ENCODE measurements at regions not wholly inside any gene's neighbourhood (a gene's known extent, or its start where the extent isn't known, plus 50 kb on each side); places are given as distances from the start of the nearest gene placed in this dataset.
"Not testable (repeated sequence)": the region's sequence is repeated elsewhere in the genome, so short reads cannot be mapped to it uniquely, and the experiment has no call there.

- Histone ChIP-seq H3K27me3 (replicated peaks; ENCODE audit: control insufficient read depth, insufficient read depth, low read length) (no peaks in the 10 kb centered on the region), H3K4me3 (replicated peaks; ENCODE audit: low read depth, low read length) (no peak overlapping the region), H3K36me3 (ENCODE audit: control insufficient read depth, insufficient read depth, low read length) (no peaks in the 10 kb centered on the region)
- no peak for TF ChIP-seq CTCF (IDR thresholded peaks at IDR 0.05; ENCODE audit: insufficient read depth, low read length, poor library complexity, severe bottlenecking)
- DNase-seq (ENCODE audit: extremely low read depth, insufficient read length), result no peak
These were observed 169.8 kb downstream of the SAMD5 start for GRCh38 chr6:147678253-147678652.

GRCh38 chr6:147684906-147685305, 176.4 kb downstream of the SAMD5 start:
- no peak overlapping the region for H3K4me3 ChIP-seq (replicated peaks; ENCODE audit: low read depth, low read length)
- TF ChIP-seq CTCF (IDR thresholded peaks at IDR 0.05; ENCODE audit: insufficient read depth, low read length, poor library complexity, severe bottlenecking), result no peak
- DNase-seq (ENCODE audit: extremely low read depth, insufficient read length), result no peak

GRCh38 chr6:147689398-147689797, 180.9 kb downstream of the SAMD5 start:
- no peak for TF ChIP-seq CTCF (IDR thresholded peaks at IDR 0.05; ENCODE audit: insufficient read depth, low read length, poor library complexity, severe bottlenecking)
- no peak for DNase-seq (ENCODE audit: extremely low read depth, insufficient read length)
- no peak overlapping the region for H3K4me3 ChIP-seq (replicated peaks; ENCODE audit: low read depth, low read length)

More at GRCh38 chr6:147684906-147685305, 176.4 kb downstream of the SAMD5 start:
- H3K27me3 ChIP-seq (replicated peaks; ENCODE audit: control insufficient read depth, insufficient read depth, low read length), result no peaks in the 10 kb centered on the region
- no peaks in the 10 kb centered on the region for H3K36me3 ChIP-seq (ENCODE audit: control insufficient read depth, insufficient read depth, low read length)

GRCh38 chr6:147691446-147691845, 183.0 kb downstream of the SAMD5 start:
- Histone ChIP-seq H3K27me3 (replicated peaks; ENCODE audit: control insufficient read depth, insufficient read depth, low read length) (no peaks in the 10 kb centered on the region), H3K4me3 (replicated peaks; ENCODE audit: low read depth, low read length) (no peak overlapping the region), H3K36me3 (ENCODE audit: control insufficient read depth, insufficient read depth, low read length) (no peaks in the 10 kb centered on the region)
- no peak for TF ChIP-seq CTCF (IDR thresholded peaks at IDR 0.05; ENCODE audit: insufficient read depth, low read length, poor library complexity, severe bottlenecking)
- no peak for DNase-seq (ENCODE audit: extremely low read depth, insufficient read length)

More at GRCh38 chr6:147689398-147689797, 180.9 kb downstream of the SAMD5 start:
- H3K27me3 ChIP-seq (replicated peaks; ENCODE audit: control insufficient read depth, insufficient read depth, low read length), result no peaks in the 10 kb centered on the region
- no peaks in the 10 kb centered on the region for H3K36me3 ChIP-seq (ENCODE audit: control insufficient read depth, insufficient read depth, low read length)

- no peak for TF ChIP-seq CTCF (IDR thresholded peaks at IDR 0.05; ENCODE audit: insufficient read depth, low read length, poor library complexity, severe bottlenecking)
- no peaks in the 10 kb centered on the region for H3K36me3 ChIP-seq (ENCODE audit: control insufficient read depth, insufficient read depth, low read length)
- no peak for DNase-seq (ENCODE audit: extremely low read depth, insufficient read length)
- no peaks in the 10 kb centered on the region for H3K27me3 ChIP-seq (replicated peaks; ENCODE audit: control insufficient read depth, insufficient read depth, low read length)
- H3K4me3 ChIP-seq (replicated peaks; ENCODE audit: low read depth, low read length), result no peak overlapping the region
These were observed 184.7 kb downstream of the SAMD5 start for GRCh38 chr6:147693181-147693580.

- not testable (repeated sequence) for H3K27me3 ChIP-seq (replicated peaks; ENCODE audit: control insufficient read depth, insufficient read depth, low read length); H3K36me3 ChIP-seq (ENCODE audit: control insufficient read depth, insufficient read depth, low read length); H3K4me3 ChIP-seq (replicated peaks; ENCODE audit: low read depth, low read length); DNase-seq (ENCODE audit: extremely low read depth, insufficient read length)
These were observed 186.1 kb downstream of the SAMD5 start for GRCh38 chr6:147694556-147694955.

All from GM06990 (cell line).